Keratinocyte (primary cell): ENCODE measurements at regions not wholly inside any gene's neighbourhood (a gene's known extent, or its start where the extent isn't known, plus 50 kb on each side); places are given as distances from the start of the nearest gene placed in this dataset.

ENCODE experiments used
- DNase-seq: peaks from one replicate; pipeline ENCODE4 v3.0.0-alpha.2; 2011; ENCODE audit warnings: low read depth, missing footprints, low spot score
- FAIRE-seq: peaks from 2 replicates; lab custom pipeline; 2011; peaks lifted over from hg19 to GRCh38; lab: Jason Lieb, UNC
- H2AFZ ChIP-seq: 2 replicates; pipeline ENCODE4 v1.6.0; 2012; ENCODE audit warnings: low read length, control low read depth, inconsistent platforms; ENCODE audit not compliant: control insufficient read depth
- H3K27ac ChIP-seq: 2 replicates; pipeline ENCODE4 v1.5.1; 2011; ENCODE audit warnings: low read length; ENCODE audit not compliant: control insufficient read depth, insufficient read depth
- H3K27me3 ChIP-seq: 3 replicates; pipeline ENCODE4 v1.6.0; 2011; ENCODE audit warnings: low read length; ENCODE audit not compliant: control insufficient read depth, insufficient read depth; ENCODE audit errors: extremely low read depth
- H3K36me3 ChIP-seq, 2 experiments: 2 replicates in 1 of 2; 3 replicates in 1 of 2; pipeline ENCODE4 v1.5.1; 2011; ENCODE audit warnings: low read length in 2 of 2, mild to moderate bottlenecking in 1 of 2; ENCODE audit not compliant: control insufficient read depth in 2 of 2, insufficient read depth in 2 of 2; ENCODE audit errors: extremely low read depth in 1 of 2
- H3K4me1 ChIP-seq: 3 replicates; pipeline ENCODE4 v1.5.1; 2011; ENCODE audit warnings: low read length; ENCODE audit not compliant: control insufficient read depth, insufficient read depth; ENCODE audit errors: extremely low read depth
- H3K4me2 ChIP-seq: 3 replicates; pipeline ENCODE4 v1.6.0; 2011; ENCODE audit warnings: low read depth, low read length; ENCODE audit not compliant: control insufficient read depth, insufficient read depth; ENCODE audit errors: extremely low read depth
- H3K4me3 ChIP-seq, 3 experiments: fragments of 200-600 bp in 1 of 3; sonication (generic) in 1 of 3; 2 replicates in 2 of 3; 3 replicates in 1 of 3; pipeline ENCODE4 v1.5.1; 2011 to 2016; ENCODE audit warnings: low read length in 3 of 3, mild to moderate bottlenecking in 3 of 3, control low read depth in 2 of 3, inconsistent platforms in 1 of 3, low read depth in 1 of 3, mixed read lengths in 1 of 3, mixed run types in 1 of 3, moderate library complexity in 1 of 3; ENCODE audit not compliant: control insufficient read depth in 2 of 3, insufficient read depth in 2 of 3; ENCODE audit errors: extremely low read depth in 1 of 3
- H3K79me2 ChIP-seq: 2 replicates; pipeline ENCODE4 v1.6.0; 2012; ENCODE audit warnings: low read length; ENCODE audit not compliant: control insufficient read depth, insufficient read depth
- H3K9ac ChIP-seq: 3 replicates; pipeline ENCODE4 v1.6.0; 2011; ENCODE audit warnings: low read length; ENCODE audit not compliant: control insufficient read depth, insufficient read depth; ENCODE audit errors: extremely low read depth
- H3K9me1 ChIP-seq: 3 replicates; pipeline ENCODE4 v1.6.0; 2011; ENCODE audit warnings: low read length; ENCODE audit not compliant: control insufficient read depth, insufficient read depth; ENCODE audit errors: extremely low read depth
- H3K9me3 ChIP-seq: 2 replicates; pipeline ENCODE4 v1.5.1; 2012; ENCODE audit warnings: low read depth, low read length; ENCODE audit not compliant: control insufficient read depth
- H4K20me1 ChIP-seq: 3 replicates; pipeline ENCODE4 v1.6.0; 2011; ENCODE audit warnings: low read length; ENCODE audit not compliant: control insufficient read depth, insufficient read depth; ENCODE audit errors: extremely low read depth
- EZH2 ChIP-seq: IDR thresholded peaks from one replicate; pipeline ENCODE4 v1.6.1; 2012; ENCODE audit warnings: inconsistent platforms, mild to moderate bottlenecking, low read length, moderate library complexity
- dilution Hi-C: fragments of 300-500 bp; cut with MboI; formaldehyde crosslinking; loops from one replicate; pipeline ENCODE4 v1.7.0; 2020; ENCODE audit warnings: low sequenced_read_pairs; ENCODE audit not compliant: extremely low pct_ligation_motif_present
- TF ChIP-seq, protein P1 (sequence below), 3 experiments: IDR thresholded peaks in 1 of 3; conservative IDR thresholded peaks in 1 of 3; optimal IDR thresholded peaks in 1 of 3; 2 replicates in 2 of 3; 3 replicates in 1 of 3; pipeline versions ENCODE3 to v1.5.1; 2011; ENCODE audit warnings: low read length in 3 of 3, mild to moderate bottlenecking in 3 of 3, moderate library complexity in 2 of 3, control low read depth in 1 of 3, inconsistent platforms in 1 of 3; ENCODE audit not compliant: insufficient read depth in 2 of 3; ENCODE audit errors: extremely low read depth in 1 of 3

- no peaks in the 10 kb centered on the region for H3K79me2 ChIP-seq
- H2AFZ ChIP-seq = no peak overlapping the region
- no peak overlapping the region for H3K4me3 ChIP-seq
- H3K27me3 ChIP-seq = no peaks in the 10 kb centered on the region
- no peak for DNase-seq
- H4K20me1 ChIP-seq = no peaks in the 10 kb centered on the region
- H3K4me1 ChIP-seq = no peaks in the 10 kb centered on the region
- FAIRE-seq = no peak
- H3K9me1 ChIP-seq = no peaks in the 10 kb centered on the region
- H3K9ac ChIP-seq = no peak overlapping the region
- no peak overlapping the region for H3K27ac ChIP-seq
- no peaks in the 10 kb centered on the region for H3K9me3 ChIP-seq
- dilution Hi-C loops = no loop called here
- TF ChIP-seq EZH2 = no peak
- TF ChIP-seq, protein P1, sequence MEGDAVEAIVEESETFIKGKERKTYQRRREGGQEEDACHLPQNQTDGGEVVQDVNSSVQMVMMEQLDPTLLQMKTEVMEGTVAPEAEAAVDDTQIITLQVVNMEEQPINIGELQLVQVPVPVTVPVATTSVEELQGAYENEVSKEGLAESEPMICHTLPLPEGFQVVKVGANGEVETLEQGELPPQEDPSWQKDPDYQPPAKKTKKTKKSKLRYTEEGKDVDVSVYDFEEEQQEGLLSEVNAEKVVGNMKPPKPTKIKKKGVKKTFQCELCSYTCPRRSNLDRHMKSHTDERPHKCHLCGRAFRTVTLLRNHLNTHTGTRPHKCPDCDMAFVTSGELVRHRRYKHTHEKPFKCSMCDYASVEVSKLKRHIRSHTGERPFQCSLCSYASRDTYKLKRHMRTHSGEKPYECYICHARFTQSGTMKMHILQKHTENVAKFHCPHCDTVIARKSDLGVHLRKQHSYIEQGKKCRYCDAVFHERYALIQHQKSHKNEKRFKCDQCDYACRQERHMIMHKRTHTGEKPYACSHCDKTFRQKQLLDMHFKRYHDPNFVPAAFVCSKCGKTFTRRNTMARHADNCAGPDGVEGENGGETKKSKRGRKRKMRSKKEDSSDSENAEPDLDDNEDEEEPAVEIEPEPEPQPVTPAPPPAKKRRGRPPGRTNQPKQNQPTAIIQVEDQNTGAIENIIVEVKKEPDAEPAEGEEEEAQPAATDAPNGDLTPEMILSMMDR (optimal IDR thresholded peaks at IDR 0.05 in 1 of 3, IDR thresholded peaks at IDR 0.05 in 1 of 3, conservative IDR thresholded peaks at IDR 0.05 in 1 of 3; ENCODE audit: extremely low read depth in 1 of 3, insufficient read depth in 2 of 3, low read length in 3 of 3) = no peak
- H3K36me3 ChIP-seq = no peaks in the 10 kb centered on the region
- no peak overlapping the region for H3K4me2 ChIP-seq
Observed at GRCh38 chr5:171569065-171569712, 149.7 kb downstream of the FGF18 start.

DNA sequence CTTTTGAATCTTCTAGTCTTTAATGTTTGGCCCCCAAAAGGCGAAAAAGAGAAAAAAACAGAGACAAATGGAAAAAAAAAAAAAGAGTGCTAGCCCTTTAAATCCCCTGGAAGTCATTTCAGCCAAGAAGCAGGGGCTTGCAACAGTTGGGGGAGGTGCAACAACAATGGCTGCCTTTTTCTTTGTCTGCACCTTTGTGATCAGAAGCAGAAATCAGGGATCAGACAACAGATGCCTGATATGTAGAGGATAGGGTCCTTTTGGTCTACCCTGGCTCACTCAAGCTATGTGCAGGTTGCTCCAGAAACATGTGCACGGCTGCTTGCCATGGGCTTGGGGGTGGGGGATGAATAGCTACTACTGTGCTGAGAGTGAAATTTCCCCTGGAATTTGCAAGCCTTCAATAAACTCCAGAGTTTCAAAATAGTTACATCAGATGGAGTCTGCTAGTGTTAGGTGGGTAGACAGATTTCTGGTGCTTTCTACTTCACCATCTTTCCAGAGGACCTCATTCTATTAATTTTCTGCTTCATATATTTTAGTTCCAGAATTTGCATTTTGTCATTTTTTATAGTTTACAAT, 150.9 kb downstream of the FGF18 start:
- TF ChIP-seq EZH2 = no peak
- TF ChIP-seq, protein P1 (optimal IDR thresholded peaks at IDR 0.05 in 1 of 3, IDR thresholded peaks at IDR 0.05 in 1 of 3, conservative IDR thresholded peaks at IDR 0.05 in 1 of 3; ENCODE audit: extremely low read depth in 1 of 3, insufficient read depth in 2 of 3, low read length in 3 of 3) = no peak
- Histone ChIP-seq H3K4me1 (no peaks in the 10 kb centered on the region), H3K9me3 (no peaks in the 10 kb centered on the region), H3K27me3 (no peaks in the 10 kb centered on the region), H2AFZ (no peak overlapping the region), H3K36me3 (no peaks in the 10 kb centered on the region), H3K4me2 (no peak overlapping the region), H3K4me3 (no peak overlapping the region), H4K20me1 (no peaks in the 10 kb centered on the region), H3K27ac (no peak overlapping the region), H3K9me1 (no peaks in the 10 kb centered on the region), H3K9ac (no peak overlapping the region), H3K79me2 (no peaks in the 10 kb centered on the region)
- no peak for FAIRE-seq
- no peak for DNase-seq
- dilution Hi-C loops = no loop called here
